ENCODE measurements at regions not wholly inside any gene's neighbourhood (a gene's known extent, or its start where the extent isn't known, plus 50 kb on each side); places are given as distances from the start of the nearest gene placed in this dataset.

GRCh38 chr13:86976521-86977324 lies 694.4 kb upstream of the SLITRK5 start:
- no peak for TF ChIP-seq POLR2A (IDR thresholded peaks at IDR 0.05)
- no peak for TF ChIP-seq CTCF (IDR thresholded peaks at IDR 0.05)
- no peak for TF ChIP-seq EP300 (IDR thresholded peaks at IDR 0.05)

All from ovary (tissue), 3 donors.